Adrenal gland (tissue), 9 donors: ENCODE measurements at regions not wholly inside any gene's neighbourhood (a gene's known extent, or its start where the extent isn't known, plus 50 kb on each side); places are given as distances from the start of the nearest gene placed in this dataset.

Experiments
- DNase-seq, 7 donors: peaks; one replicate each; pipeline ENCODE4 v3.0.0-alpha.2; 2019 to 2020
- H3K27ac ChIP-seq, 5 donors: fragments of 200-600 bp; sonication (generic) in 4 of 5; 1 replicate in 3 of 5; 2 replicates in 2 of 5; pipeline versions ENCODE4 v1.5.1 to v1.8.0; 2016 to 2020; ENCODE audit warnings: mild to moderate bottlenecking in 1 of 5
- H3K27me3 ChIP-seq: fragments of 200-600 bp; 2 replicates; pipeline ENCODE4 v1.8.0; 2021
- H3K36me3 ChIP-seq, 2 donors: fragments of 200-600 bp; replicated peaks in 1 of 2; 1 replicate in 1 of 2; 2 replicates in 1 of 2; pipeline versions ENCODE4 v1.5.1 to v1.8.0; 2018 to 2022
- H3K4me1 ChIP-seq, 2 donors: fragments of 200-600 bp; replicated peaks in 1 of 2; 1 replicate in 1 of 2; 2 replicates in 1 of 2; pipeline versions ENCODE4 v1.5.1 to v1.8.0; 2018 to 2021
- H3K4me3 ChIP-seq, 4 donors: fragments of 200-600 bp; sonication (generic) in 3 of 4; one replicate each; pipeline ENCODE4 v1.5.1; 2016 to 2018
- H3K9me3 ChIP-seq, 3 donors: fragments of 200-600 bp; sonication (generic) in 1 of 3; replicated peaks in 1 of 3; 1 replicate in 2 of 3; 2 replicates in 1 of 3; pipeline versions ENCODE4 v1.5.1 to v1.8.0; 2016 to 2021
- POLR2A ChIP-seq, 2 donors: fragments of 450-650 bp; IDR thresholded peaks; one replicate each; pipeline ENCODE4 v1.6.1; 2017; ENCODE audit warnings: antibody characterized with exemption in 2 of 2, mild to moderate bottlenecking in 2 of 2, moderate library complexity in 1 of 2
- WGBS, 4 donors: extraction: QIAGEN DNeasy Blood & Tissue Kit in 2 of 4; methylation state at CpG; one replicate each; pipeline versions ENCODE4 v1.1.5 to v1.1.7; 2013 to 2017; 5-methylcytosine and 5-hydroxymethylcytosine counted together
- intact Hi-C, 2 donors: fragments of 100-400 bp; cut with DNase I; formaldehyde crosslinking; loops; one replicate each; pipeline versions ENCODE4 v1.14.1 to v1.15.0; 2022 to 2023
- TF ChIP-seq, protein P1 (sequence below), 6 experiments: fragments of 450-650 bp in 4 of 6; fragments of 200-600 bp in 2 of 6; sonication (generic) in 1 of 6; IDR thresholded peaks; 1 replicate in 5 of 6; 2 replicates in 1 of 6; pipeline versions ENCODE4 v1.5.1 to v1.8.0; 2016 to 2021; ENCODE audit warnings: antibody characterized with exemption in 6 of 6, mild to moderate bottlenecking in 2 of 6, moderate library complexity in 1 of 6
- donor health status: healthy with polysubstance abuse.
- donor health status: Bipolar disorder and iron deficiency.
- donor health status: DM: yes; HTN: yes; CAD: no.
- donor health status: DM: no; HTN: no; CAD: no.
- donor health status: DM: no; HTN: no; CAD: no.

DNA sequence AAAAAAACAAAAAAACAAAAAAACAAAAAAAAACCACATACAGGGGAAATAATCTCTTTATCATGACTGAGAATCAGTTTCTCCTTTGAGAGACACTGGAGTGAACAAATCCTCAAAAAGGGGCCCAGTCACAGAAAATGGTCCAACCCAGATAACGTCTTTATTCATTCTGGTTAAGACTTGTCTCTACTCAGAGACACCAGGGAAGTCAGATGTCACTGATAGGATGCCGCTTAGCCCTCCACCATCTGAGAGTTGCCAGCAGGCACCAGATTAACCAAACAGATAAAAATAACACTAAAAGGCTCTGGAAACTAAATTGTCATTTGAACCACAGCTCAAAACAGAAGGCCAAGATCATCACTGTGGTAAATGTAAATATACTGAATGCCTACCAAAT is 1163.4 kb upstream of the ATXN8OS start:
- intact Hi-C loops: no loop called here
- Histone ChIP-seq H3K27me3 (no peaks in the 10 kb centered on the region), H3K4me1 (no peaks in the 10 kb centered on the region), H3K9me3 (no peaks in the 10 kb centered on the region), H3K4me3 (no peak overlapping the region), H3K27ac (no peak overlapping the region), H3K36me3 (no peaks in the 10 kb centered on the region)
- TF ChIP-seq, protein P1, sequence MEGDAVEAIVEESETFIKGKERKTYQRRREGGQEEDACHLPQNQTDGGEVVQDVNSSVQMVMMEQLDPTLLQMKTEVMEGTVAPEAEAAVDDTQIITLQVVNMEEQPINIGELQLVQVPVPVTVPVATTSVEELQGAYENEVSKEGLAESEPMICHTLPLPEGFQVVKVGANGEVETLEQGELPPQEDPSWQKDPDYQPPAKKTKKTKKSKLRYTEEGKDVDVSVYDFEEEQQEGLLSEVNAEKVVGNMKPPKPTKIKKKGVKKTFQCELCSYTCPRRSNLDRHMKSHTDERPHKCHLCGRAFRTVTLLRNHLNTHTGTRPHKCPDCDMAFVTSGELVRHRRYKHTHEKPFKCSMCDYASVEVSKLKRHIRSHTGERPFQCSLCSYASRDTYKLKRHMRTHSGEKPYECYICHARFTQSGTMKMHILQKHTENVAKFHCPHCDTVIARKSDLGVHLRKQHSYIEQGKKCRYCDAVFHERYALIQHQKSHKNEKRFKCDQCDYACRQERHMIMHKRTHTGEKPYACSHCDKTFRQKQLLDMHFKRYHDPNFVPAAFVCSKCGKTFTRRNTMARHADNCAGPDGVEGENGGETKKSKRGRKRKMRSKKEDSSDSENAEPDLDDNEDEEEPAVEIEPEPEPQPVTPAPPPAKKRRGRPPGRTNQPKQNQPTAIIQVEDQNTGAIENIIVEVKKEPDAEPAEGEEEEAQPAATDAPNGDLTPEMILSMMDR (IDR thresholded peaks at IDR 0.05): no peak
- no peak for TF ChIP-seq POLR2A (IDR thresholded peaks at IDR 0.05)
- 78 to 90% (median 83%) methylated on average over 2 of the region's 2 CpGs for WGBS, 4 donors
- DNase-seq: no peak

- Histone ChIP-seq H3K27me3 (no peaks in the 10 kb centered on the region), H3K27ac (no peak overlapping the region), H3K9me3 (no peaks in the 10 kb centered on the region), H3K4me3 (no peak overlapping the region), H3K36me3 (no peaks in the 10 kb centered on the region), H3K4me1 (no peaks in the 10 kb centered on the region)
- TF ChIP-seq, protein P1 (IDR thresholded peaks at IDR 0.05): no peak
- TF ChIP-seq POLR2A (IDR thresholded peaks at IDR 0.05): no peak
- intact Hi-C loops: no loop called here
- WGBS, 4 donors: 17 to 30% (median 26%) methylated on average over 1 of the region's 1 CpG
- no peak for DNase-seq
Measured at GRCh38 chr13:68940049-68940448, 1167.6 kb upstream of the ATXN8OS start.

GRCh38 chr13:68938639-68939038 is 1169.0 kb upstream of the ATXN8OS start:
- H3K4me1 ChIP-seq: no peaks in the 10 kb centered on the region
- DNase-seq: no peak
- no peaks in the 10 kb centered on the region for H3K27me3 ChIP-seq
- intact Hi-C loops: no loop called here
- no peak overlapping the region for H3K4me3 ChIP-seq
- 69 to 77% (median 74%) methylated on average over 5 of the region's 5 CpGs for WGBS, 4 donors
- H3K9me3 ChIP-seq: no peaks in the 10 kb centered on the region
- H3K36me3 ChIP-seq: no peaks in the 10 kb centered on the region
- H3K27ac ChIP-seq: no peak overlapping the region
- TF ChIP-seq POLR2A (IDR thresholded peaks at IDR 0.05): no peak
- TF ChIP-seq, protein P1 (IDR thresholded peaks at IDR 0.05): no peak

GRCh38 chr13:68929075-68929745 is 1178.4 kb upstream of the ATXN8OS start:
- H3K9me3 ChIP-seq: no peaks in the 10 kb centered on the region
- H3K36me3 ChIP-seq: no peaks in the 10 kb centered on the region
- DNase-seq: no peak
- no peak overlapping the region for H3K4me3 ChIP-seq
- H3K27ac ChIP-seq: no peak overlapping the region
- intact Hi-C loops: loop anchor here in 1 of 2 donors (5.0 kb wide), 1 partner anchor 627 kb away; no protein-coding TSS in a partner anchor
- TF ChIP-seq, protein P1 (IDR thresholded peaks at IDR 0.05): no peak
- TF ChIP-seq POLR2A (IDR thresholded peaks at IDR 0.05): no peak
- 31 to 50% (median 41%) methylated on average over 3 of the region's 3 CpGs for WGBS, 4 donors
- H3K4me1 ChIP-seq: no peaks in the 10 kb centered on the region
- H3K27me3 ChIP-seq: no peaks in the 10 kb centered on the region
